ENCODE measurements at regions not wholly inside any gene's neighbourhood (a gene's known extent, or its start where the extent isn't known, plus 50 kb on each side); places are given as distances from the start of the nearest gene placed in this dataset.

- no peak for TF ChIP-seq CEBPB (IDR thresholded peaks at IDR 0.05)
- peak; percentile 94 for TF ChIP-seq RAD21 (IDR thresholded peaks at IDR 0.05; ENCODE audit: low read depth)
Measured at GRCh38 chr14:22386924-22387775, 201.9 kb downstream of the DAD1 start.

GRCh38 chr14:22384974-22385526 is 204.0 kb downstream of the DAD1 start:
- no peak for TF ChIP-seq FOXM1 (IDR thresholded peaks at IDR 0.05; ENCODE audit: borderline replicate concordance, low read depth)
- TF ChIP-seq YY1 (IDR thresholded peaks at IDR 0.05; ENCODE audit: low read depth), result no peak
- no peak for TF ChIP-seq MAX (IDR thresholded peaks at IDR 0.05)
- no peak for TF ChIP-seq RAD21 (IDR thresholded peaks at IDR 0.05; ENCODE audit: low read depth)
- no peak for TF ChIP-seq USF1 (IDR thresholded peaks at IDR 0.05)
- TF ChIP-seq EGR1 (IDR thresholded peaks at IDR 0.05), result no peak
- no peak for TF ChIP-seq TCF12 (IDR thresholded peaks at IDR 0.05; ENCODE audit: low read depth)
- no peak for TF ChIP-seq TEAD4 (IDR thresholded peaks at IDR 0.05)

- TF ChIP-seq RAD21 (IDR thresholded peaks at IDR 0.05; ENCODE audit: low read depth), result no peak
- no peak for TF ChIP-seq USF1 (IDR thresholded peaks at IDR 0.05)
- no peak for TF ChIP-seq EP300 (IDR thresholded peaks at IDR 0.05; ENCODE audit: borderline replicate concordance)
- TF ChIP-seq CREB1 (IDR thresholded peaks at IDR 0.05; ENCODE audit: low read depth), result no peak
- no peak for TF ChIP-seq CEBPB (IDR thresholded peaks at IDR 0.05)
- no peak for TF ChIP-seq FOXM1 (IDR thresholded peaks at IDR 0.05; ENCODE audit: borderline replicate concordance, low read depth)
- TF ChIP-seq MAX (IDR thresholded peaks at IDR 0.05), result no peak
- TF ChIP-seq TEAD4 (IDR thresholded peaks at IDR 0.05), result no peak
- no peak for TF ChIP-seq TCF12 (IDR thresholded peaks at IDR 0.05; ENCODE audit: low read depth)
- no peak for TF ChIP-seq NFIC (IDR thresholded peaks at IDR 0.05)
- no peak for TF ChIP-seq ZBTB7A (IDR thresholded peaks at IDR 0.05; ENCODE audit: low read depth)
- TF ChIP-seq REST (IDR thresholded peaks at IDR 0.05; ENCODE audit: low read depth), result no peak
- TF ChIP-seq EGR1 (IDR thresholded peaks at IDR 0.05), result no peak
- no peak for TF ChIP-seq YY1 (IDR thresholded peaks at IDR 0.05; ENCODE audit: low read depth)
- TF ChIP-seq TAF1 (IDR thresholded peaks at IDR 0.05; ENCODE audit: low read depth), result no peak
Measured at GRCh38 chr14:22384167-22384549, 204.9 kb downstream of the DAD1 start.

- TF ChIP-seq TCF12 (IDR thresholded peaks at IDR 0.05; ENCODE audit: low read depth) (no peak), TEAD4 (IDR thresholded peaks at IDR 0.05) (no peak), MAX (IDR thresholded peaks at IDR 0.05) (no peak), ZBTB7A (IDR thresholded peaks at IDR 0.05; ENCODE audit: low read depth) (no peak), CREB1 (IDR thresholded peaks at IDR 0.05; ENCODE audit: low read depth) (no peak), REST (IDR thresholded peaks at IDR 0.05; ENCODE audit: low read depth) (no peak), YY1 (IDR thresholded peaks at IDR 0.05; ENCODE audit: low read depth) (no peak)
Measured at GRCh38 chr14:22383515-22384166, 205.4 kb downstream of the DAD1 start.

GRCh38 chr14:22382955-22383354 is 206.1 kb downstream of the DAD1 start:
- TF ChIP-seq REST (IDR thresholded peaks at IDR 0.05; ENCODE audit: low read depth), result no peak
